ENCODE measurements at regions not wholly inside any gene's neighbourhood (a gene's known extent, or its start where the extent isn't known, plus 50 kb on each side); places are given as distances from the start of the nearest gene placed in this dataset.

- Histone ChIP-seq H3K36me3 (ENCODE audit: insufficient read depth, low read length) (no peaks in the 10 kb centered on the region), H3K79me2 (ENCODE audit: insufficient read depth, low read length) (no peaks in the 10 kb centered on the region), H4K20me1 (ENCODE audit: insufficient read depth, low read length, poor library complexity, severe bottlenecking) (no peaks in the 10 kb centered on the region), H3K9me2 (replicated peaks; ENCODE audit: low read depth, low read length) (no peaks in the 10 kb centered on the region), H3K4me1 (ENCODE audit: insufficient read depth, low read length, poor library complexity, severe bottlenecking) (no peaks in the 10 kb centered on the region), H3F3A (ENCODE audit: low read depth) (no peaks in the 10 kb centered on the region), H3K4me3 (ENCODE audit: low read length, poor library complexity, severe bottlenecking) (no peak overlapping the region), H3K4me2 (ENCODE audit: low read depth, low read length, poor library complexity, severe bottlenecking) (no peak overlapping the region), H2AFZ (ENCODE audit: low read length) (no peak overlapping the region), H3K27me3 (ENCODE audit: insufficient read depth, low read length, poor library complexity, severe bottlenecking) (no peaks in the 10 kb centered on the region), H3K9ac (ENCODE audit: low read depth, low read length, poor library complexity, severe bottlenecking) (no peak overlapping the region), H3K9me3 (ENCODE audit: insufficient read depth, low read depth, low read length) (no peaks in the 10 kb centered on the region)
- TF ChIP-seq EZH2phosphoT487 (IDR thresholded peaks at IDR 0.05; ENCODE audit: borderline replicate concordance) (no peak), CTCF (conservative IDR thresholded peaks at IDR 0.05; ENCODE audit: low read length) (no peak)
Measured at GRCh38 chr7:41003611-41003940, 699.3 kb downstream of the INHBA start.

- Histone ChIP-seq H3K79me2 (ENCODE audit: insufficient read depth, low read length) (no peaks in the 10 kb centered on the region), H3K9me2 (replicated peaks; ENCODE audit: low read depth, low read length) (no peaks in the 10 kb centered on the region), H4K20me1 (ENCODE audit: insufficient read depth, low read length, poor library complexity, severe bottlenecking) (no peaks in the 10 kb centered on the region), H3K4me2 (ENCODE audit: low read depth, low read length, poor library complexity, severe bottlenecking) (no peak overlapping the region), H2AFZ (ENCODE audit: low read length) (no peak overlapping the region), H3K4me3 (ENCODE audit: low read length, poor library complexity, severe bottlenecking) (no peak overlapping the region), H3F3A (ENCODE audit: low read depth) (no peaks in the 10 kb centered on the region), H3K4me1 (ENCODE audit: insufficient read depth, low read length, poor library complexity, severe bottlenecking) (no peaks in the 10 kb centered on the region), H3K36me3 (ENCODE audit: insufficient read depth, low read length) (no peaks in the 10 kb centered on the region), H3K27me3 (ENCODE audit: insufficient read depth, low read length, poor library complexity, severe bottlenecking) (no peaks in the 10 kb centered on the region), H3K9ac (ENCODE audit: low read depth, low read length, poor library complexity, severe bottlenecking) (no peak overlapping the region), H3K9me3 (ENCODE audit: insufficient read depth, low read depth, low read length) (no peaks in the 10 kb centered on the region)
- TF ChIP-seq CTCF (conservative IDR thresholded peaks at IDR 0.05; ENCODE audit: low read length) (peak; percentile 97), EZH2phosphoT487 (IDR thresholded peaks at IDR 0.05; ENCODE audit: borderline replicate concordance) (no peak)
Measured at GRCh38 chr7:41002741-41003610, 699.9 kb downstream of the INHBA start.

GRCh38 chr7:41000042-41000441, 702.8 kb downstream of the INHBA start:
- H3K4me2 ChIP-seq (ENCODE audit: low read depth, low read length, poor library complexity, severe bottlenecking) = no peak overlapping the region
- H3K36me3 ChIP-seq (ENCODE audit: insufficient read depth, low read length) = no peaks in the 10 kb centered on the region
- H3K4me1 ChIP-seq (ENCODE audit: insufficient read depth, low read length, poor library complexity, severe bottlenecking) = no peaks in the 10 kb centered on the region
- H3K4me3 ChIP-seq (ENCODE audit: low read length, poor library complexity, severe bottlenecking) = no peak overlapping the region
- H3K9ac ChIP-seq (ENCODE audit: low read depth, low read length, poor library complexity, severe bottlenecking) = no peak overlapping the region
- TF ChIP-seq CTCF (conservative IDR thresholded peaks at IDR 0.05; ENCODE audit: low read length) (no peak), EZH2phosphoT487 (IDR thresholded peaks at IDR 0.05; ENCODE audit: borderline replicate concordance) (no peak)
- no peaks in the 10 kb centered on the region for H3K9me3 ChIP-seq (ENCODE audit: insufficient read depth, low read depth, low read length)
- H4K20me1 ChIP-seq (ENCODE audit: insufficient read depth, low read length, poor library complexity, severe bottlenecking) = no peaks in the 10 kb centered on the region
- no peak overlapping the region for H2AFZ ChIP-seq (ENCODE audit: low read length)
- H3F3A ChIP-seq (ENCODE audit: low read depth) = no peaks in the 10 kb centered on the region
- no peaks in the 10 kb centered on the region for H3K79me2 ChIP-seq (ENCODE audit: insufficient read depth, low read length)
- H3K9me2 ChIP-seq (replicated peaks; ENCODE audit: low read depth, low read length) = no peaks in the 10 kb centered on the region
- no peaks in the 10 kb centered on the region for H3K27me3 ChIP-seq (ENCODE audit: insufficient read depth, low read length, poor library complexity, severe bottlenecking)
